A673 (cell line): ENCODE measurements at regions not wholly inside any gene's neighbourhood (a gene's known extent, or its start where the extent isn't known, plus 50 kb on each side); places are given as distances from the start of the nearest gene placed in this dataset.

Experiments
- CTCF ChIP-seq: fragments of 300-800, 200-600 bp; sonication (generic); conservative IDR thresholded peaks from 2 replicates; pipeline ENCODE4 v1.5.1; 2017; ENCODE audit warnings: low read depth, mild to moderate bottlenecking, antibody characterized with exemption, low read length, moderate library complexity, mixed read lengths
- EZH2 ChIP-seq: fragments of 200-600 bp; sonication (generic); IDR thresholded peaks from 2 replicates; pipeline ENCODE4 v1.6.1; 2017; ENCODE audit warnings: borderline replicate concordance, low read depth, mild to moderate bottlenecking, mixed read lengths, antibody characterized with exemption, low read length; ENCODE audit not compliant: poor library complexity, severe bottlenecking

GRCh38 chr6:121867095-121867494 lies 431.6 kb downstream of the GJA1 start:
- TF ChIP-seq CTCF, result no peak
- TF ChIP-seq EZH2, result no peak
